Astrocyte (in vitro differentiated cells and primary cell): ENCODE measurements at regions not wholly inside any gene's neighbourhood (a gene's known extent, or its start where the extent isn't known, plus 50 kb on each side); places are given as distances from the start of the nearest gene placed in this dataset.

Experiments used
- DNase-seq: peaks from one replicate; pipeline ENCODE4 v3.0.0-alpha.2; 2010; ENCODE audit warnings: low read depth
- FAIRE-seq: peaks from 2 replicates; lab custom pipeline; 2011; peaks lifted over from hg19 to GRCh38; lab: Jason Lieb, UNC
- H2AFZ ChIP-seq: 2 replicates; pipeline ENCODE4 v1.6.0; 2012; ENCODE audit warnings: low read depth, low read length, inconsistent platforms
- H3K27ac ChIP-seq: 2 replicates; pipeline ENCODE4 v1.5.1; 2011; ENCODE audit warnings: low read depth, low read length, inconsistent platforms
- H3K27me3 ChIP-seq: 2 replicates; pipeline ENCODE4 v1.6.0; 2011; ENCODE audit warnings: low read length, inconsistent platforms; ENCODE audit not compliant: insufficient read depth
- H3K36me3 ChIP-seq: 2 replicates; pipeline ENCODE4 v1.5.1; 2011; ENCODE audit warnings: low read length, inconsistent platforms; ENCODE audit not compliant: insufficient read depth
- H3K4me1 ChIP-seq: 2 replicates; pipeline ENCODE4 v1.5.1; 2011; ENCODE audit warnings: low read length, inconsistent platforms; ENCODE audit not compliant: insufficient read depth
- H3K4me2 ChIP-seq: 2 replicates; pipeline ENCODE4 v1.6.0; 2012; ENCODE audit warnings: low read length, inconsistent platforms
- H3K4me3 ChIP-seq: 2 replicates; pipeline ENCODE4 v1.5.1; 2011; ENCODE audit warnings: low read depth, mild to moderate bottlenecking, low read length, inconsistent platforms; ENCODE audit not compliant: insufficient read depth
- H3K79me2 ChIP-seq: 2 replicates; pipeline ENCODE4 v1.6.0; 2012; ENCODE audit warnings: mild to moderate bottlenecking, low read length, inconsistent platforms; ENCODE audit not compliant: insufficient read depth
- H3K9ac ChIP-seq: 2 replicates; pipeline ENCODE4 v1.6.0; 2012; ENCODE audit warnings: mild to moderate bottlenecking, low read length, inconsistent platforms
- H3K9me3 ChIP-seq: 2 replicates; pipeline ENCODE4 v1.5.1; 2012; ENCODE audit warnings: low read depth, mild to moderate bottlenecking, low read length, inconsistent platforms; ENCODE audit not compliant: insufficient read depth
- H4K20me1 ChIP-seq: 2 replicates; pipeline ENCODE4 v1.6.0; 2012; ENCODE audit warnings: low read length, inconsistent platforms; ENCODE audit not compliant: insufficient read depth
- H3K27ac Mint-ChIP-seq: one replicate; pipeline ENCODE4 v1.8.0; 2021; ENCODE audit warnings: mild to moderate bottlenecking, mixed read lengths; ENCODE audit not compliant: unreplicated experiment
- H3K27me3 Mint-ChIP-seq: one replicate; pipeline ENCODE4 v1.8.0; 2021; ENCODE audit warnings: low read depth, mixed read lengths; ENCODE audit not compliant: unreplicated experiment
- H3K36me3 Mint-ChIP-seq: one replicate; pipeline ENCODE4 v1.8.0; 2021; ENCODE audit warnings: low read depth, mixed read lengths; ENCODE audit not compliant: unreplicated experiment
- H3K4me1 Mint-ChIP-seq: one replicate; pipeline ENCODE4 v1.8.0; 2021; ENCODE audit warnings: low read depth, mixed read lengths; ENCODE audit not compliant: unreplicated experiment
- H3K4me3 Mint-ChIP-seq: one replicate; pipeline ENCODE4 v1.8.0; 2021; ENCODE audit warnings: mild to moderate bottlenecking, moderate library complexity, mixed read lengths; ENCODE audit not compliant: unreplicated experiment
- H3K9me3 Mint-ChIP-seq: one replicate; pipeline ENCODE4 v1.8.0; 2021; ENCODE audit warnings: mild to moderate bottlenecking, mixed read lengths; ENCODE audit not compliant: unreplicated experiment
- EZH2 ChIP-seq: IDR thresholded peaks from 2 replicates; pipeline ENCODE4 v1.6.1; 2012; ENCODE audit warnings: mild to moderate bottlenecking, low read length, inconsistent platforms; ENCODE audit not compliant: insufficient read depth
- TF ChIP-seq, protein P1 (sequence below): IDR thresholded peaks from 2 replicates; pipeline ENCODE4 v1.5.1; 2011; ENCODE audit warnings: low read depth, mild to moderate bottlenecking, inconsistent platforms, low read length, moderate library complexity; ENCODE audit not compliant: insufficient read depth

DNA sequence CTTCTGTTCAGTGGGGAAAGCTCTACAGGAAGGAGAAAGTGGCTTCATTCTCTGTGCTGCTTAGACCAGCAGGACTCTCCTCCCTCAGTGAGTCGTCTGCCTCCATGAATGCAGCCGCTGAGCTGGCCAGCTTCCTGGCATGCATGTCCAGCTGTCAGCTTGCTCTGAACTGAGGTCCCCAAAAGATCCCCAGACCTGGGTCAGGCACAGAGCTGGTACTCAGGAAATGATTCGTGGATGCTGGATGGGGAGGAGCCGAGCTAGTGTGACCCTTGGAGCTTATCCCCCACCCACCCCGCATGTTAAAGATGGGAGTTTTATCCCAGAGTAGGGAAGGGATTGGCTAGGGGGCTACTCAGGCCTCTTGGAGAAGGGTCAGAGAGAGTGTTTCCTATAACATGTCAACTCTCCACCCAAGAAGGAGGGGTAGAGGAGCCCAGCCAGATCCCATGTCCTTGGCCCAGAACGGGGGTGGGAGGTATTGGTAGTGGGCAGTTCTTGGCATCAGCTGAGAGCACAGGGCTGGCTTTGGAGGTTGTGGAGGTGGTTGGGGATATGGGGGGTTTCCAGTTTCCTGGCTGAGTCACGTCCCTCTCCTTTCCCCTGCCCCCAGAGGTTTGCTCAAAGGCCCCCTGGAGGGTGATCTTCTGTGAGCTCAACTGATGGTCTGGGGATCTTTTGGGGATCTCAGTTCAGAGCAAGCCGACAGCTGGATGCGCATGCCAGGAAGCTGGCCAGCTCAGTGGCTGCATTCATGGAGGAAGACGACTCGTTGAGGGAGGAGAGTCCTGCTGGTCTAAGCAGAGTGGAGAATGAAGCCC, 110.1 kb downstream of the FOXD2 start:
- no peaks in the 10 kb centered on the region for H3K9me3 Mint-ChIP-seq
- Histone ChIP-seq H3K79me2 (no peaks in the 10 kb centered on the region), H3K27me3 (no peaks in the 10 kb centered on the region), H3K4me2 (peak overlapping the region; percentile 32), H3K9ac (no peak overlapping the region), H3K36me3 (no peaks in the 10 kb centered on the region), H3K27ac (no peak overlapping the region), H4K20me1 (no peaks in the 10 kb centered on the region), H3K4me1 (peaks cover 7% of the 10 kb centered on the region), H2AFZ (peak overlapping the region; percentile 18), H3K4me3 (no peak overlapping the region), H3K9me3 (no peaks in the 10 kb centered on the region)
- TF ChIP-seq, protein P1, sequence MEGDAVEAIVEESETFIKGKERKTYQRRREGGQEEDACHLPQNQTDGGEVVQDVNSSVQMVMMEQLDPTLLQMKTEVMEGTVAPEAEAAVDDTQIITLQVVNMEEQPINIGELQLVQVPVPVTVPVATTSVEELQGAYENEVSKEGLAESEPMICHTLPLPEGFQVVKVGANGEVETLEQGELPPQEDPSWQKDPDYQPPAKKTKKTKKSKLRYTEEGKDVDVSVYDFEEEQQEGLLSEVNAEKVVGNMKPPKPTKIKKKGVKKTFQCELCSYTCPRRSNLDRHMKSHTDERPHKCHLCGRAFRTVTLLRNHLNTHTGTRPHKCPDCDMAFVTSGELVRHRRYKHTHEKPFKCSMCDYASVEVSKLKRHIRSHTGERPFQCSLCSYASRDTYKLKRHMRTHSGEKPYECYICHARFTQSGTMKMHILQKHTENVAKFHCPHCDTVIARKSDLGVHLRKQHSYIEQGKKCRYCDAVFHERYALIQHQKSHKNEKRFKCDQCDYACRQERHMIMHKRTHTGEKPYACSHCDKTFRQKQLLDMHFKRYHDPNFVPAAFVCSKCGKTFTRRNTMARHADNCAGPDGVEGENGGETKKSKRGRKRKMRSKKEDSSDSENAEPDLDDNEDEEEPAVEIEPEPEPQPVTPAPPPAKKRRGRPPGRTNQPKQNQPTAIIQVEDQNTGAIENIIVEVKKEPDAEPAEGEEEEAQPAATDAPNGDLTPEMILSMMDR = no peak
- TF ChIP-seq EZH2 = no peak
- H3K27ac Mint-ChIP-seq = no peak overlapping the region
- no peaks in the 10 kb centered on the region for H3K36me3 Mint-ChIP-seq
- H3K4me1 Mint-ChIP-seq = peaks cover 15% of the 10 kb centered on the region
- H3K4me3 Mint-ChIP-seq = no peak overlapping the region
- H3K27me3 Mint-ChIP-seq = peaks cover 41% of the 10 kb centered on the region
- FAIRE-seq = no peak
- no peak for DNase-seq

DNA sequence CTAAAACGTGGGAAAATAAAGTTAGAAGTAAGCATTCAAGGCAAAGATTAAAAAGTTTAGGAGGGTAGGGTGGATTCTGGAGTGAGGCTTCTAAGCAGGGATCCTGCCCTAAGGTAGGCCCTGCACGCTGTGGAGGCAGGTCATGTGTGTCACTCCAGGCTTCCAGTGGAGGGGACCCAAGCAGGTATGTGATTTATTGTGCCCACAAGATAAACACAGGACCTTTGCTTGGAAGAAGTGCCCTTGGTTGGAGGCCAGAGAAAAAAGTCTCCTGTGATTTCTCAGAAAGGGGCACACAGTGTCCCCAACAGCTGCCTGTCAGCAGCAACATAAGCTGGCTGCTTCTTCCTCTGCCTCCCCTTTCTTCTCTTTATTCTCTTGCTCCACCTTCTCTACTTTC, 110.8 kb downstream of the FOXD2 start:
- no peak overlapping the region for H2AFZ ChIP-seq
- no peaks in the 10 kb centered on the region for H3K79me2 ChIP-seq
- no peak for TF ChIP-seq EZH2
- TF ChIP-seq, protein P1 = no peak
- H3K9me3 Mint-ChIP-seq = no peaks in the 10 kb centered on the region
- H3K4me3 ChIP-seq = no peak overlapping the region
- no peak overlapping the region for H3K9ac ChIP-seq
- H3K36me3 Mint-ChIP-seq = no peaks in the 10 kb centered on the region
- no peak for DNase-seq
- H3K4me1 Mint-ChIP-seq = peaks cover 15% of the 10 kb centered on the region
- H3K4me2 ChIP-seq = no peak overlapping the region
- FAIRE-seq = no peak
- no peaks in the 10 kb centered on the region for H3K36me3 ChIP-seq
- H3K27ac ChIP-seq = no peak overlapping the region
- H3K4me3 Mint-ChIP-seq = no peak overlapping the region
- H3K27me3 ChIP-seq = no peaks in the 10 kb centered on the region
- no peaks in the 10 kb centered on the region for H3K9me3 ChIP-seq
- H4K20me1 ChIP-seq = no peaks in the 10 kb centered on the region
- peaks cover 7% of the 10 kb centered on the region for H3K4me1 ChIP-seq
- H3K27ac Mint-ChIP-seq = no peak overlapping the region
- peaks cover 46% of the 10 kb centered on the region for H3K27me3 Mint-ChIP-seq

DNA sequence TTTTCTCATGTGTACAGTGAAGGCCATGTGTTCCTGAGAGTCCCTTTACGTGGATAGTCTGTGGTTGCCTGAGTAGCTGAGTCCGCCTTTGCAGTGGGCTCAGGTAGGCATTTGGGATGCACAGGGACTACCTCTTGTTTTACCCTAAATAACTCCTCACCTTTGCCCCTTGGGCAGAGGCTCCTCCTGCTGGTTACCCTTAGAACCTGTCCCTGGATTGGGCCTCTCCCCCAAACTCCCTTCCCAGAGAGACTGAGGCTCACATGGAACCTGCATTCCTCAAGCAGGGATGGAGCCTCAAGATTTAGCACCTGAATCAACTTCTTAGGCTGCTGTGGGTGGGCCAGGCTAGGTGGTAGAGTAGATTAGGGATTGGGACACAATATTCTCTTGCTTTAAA, 111.7 kb downstream of the FOXD2 start:
- Histone ChIP-seq H2AFZ (no peak overlapping the region), H4K20me1 (no peaks in the 10 kb centered on the region), H3K27me3 (no peaks in the 10 kb centered on the region), H3K4me1 (peaks cover 7% of the 10 kb centered on the region), H3K9me3 (no peaks in the 10 kb centered on the region), H3K36me3 (no peaks in the 10 kb centered on the region), H3K9ac (no peak overlapping the region), H3K27ac (no peak overlapping the region), H3K4me2 (no peak overlapping the region), H3K79me2 (no peaks in the 10 kb centered on the region), H3K4me3 (no peak overlapping the region)
- Mint-ChIP-seq H3K36me3 (no peaks in the 10 kb centered on the region), H3K9me3 (no peaks in the 10 kb centered on the region), H3K4me3 (no peak overlapping the region), H3K27me3 (peaks cover 46% of the 10 kb centered on the region), H3K4me1 (peaks cover 15% of the 10 kb centered on the region), H3K27ac (no peak overlapping the region)
- no peak for TF ChIP-seq EZH2
- TF ChIP-seq, protein P1 = no peak
- DNase-seq = no peak
- FAIRE-seq = no peak
